WTC11 (cell line): ENCODE measurements at regions not wholly inside any gene's neighbourhood (a gene's known extent, or its start where the extent isn't known, plus 50 kb on each side); places are given as distances from the start of the nearest gene placed in this dataset.

Experiments used
- ATAC-seq: fragments of 200-7000 bp; cut with Tn5 transposase; 2 replicates; pipeline ENCODE4 v1.10.0; 2021; ENCODE audit warnings: mild to moderate bottlenecking, moderate library complexity
- CTCF ChIA-PET: fragments of 300-600 bp; sonication (Branson Sonifier 250); formaldehyde crosslinking; loops from one replicate; lab custom pipeline; 2021; ENCODE audit warnings: antibody characterized with exemption; lab: Charles Lee
- POLR2A ChIA-PET: fragments of 350-600 bp; sonication (Branson Sonifier 250); formaldehyde crosslinking; loops from one replicate; lab custom pipeline; 2021; ENCODE audit warnings: antibody characterized with exemption; lab: Charles Lee
- DNase-seq: peaks from one replicate; pipeline ENCODE4 v3.0.0; 2021; ENCODE audit warnings: low spot score
- H3K27ac Mint-ChIP-seq: 2 replicates; pipeline ENCODE4 v1.8.0; 2021; ENCODE audit warnings: mixed read lengths
- H3K27me3 Mint-ChIP-seq: 2 replicates; pipeline ENCODE4 v1.8.0; 2021; ENCODE audit warnings: low read depth, mild to moderate bottlenecking, moderate library complexity, mixed read lengths
- H3K36me3 Mint-ChIP-seq: 2 replicates; pipeline ENCODE4 v1.8.0; 2021; ENCODE audit warnings: mixed read lengths
- H3K4me1 Mint-ChIP-seq: 2 replicates; pipeline ENCODE4 v1.8.0; 2022; ENCODE audit warnings: mixed read lengths
- H3K4me3 Mint-ChIP-seq: 2 replicates; pipeline ENCODE4 v1.8.0; 2021; ENCODE audit warnings: mild to moderate bottlenecking, moderate library complexity, mixed read lengths
- H3K9me3 Mint-ChIP-seq: 2 replicates; pipeline ENCODE4 v1.8.0; 2021; ENCODE audit warnings: mixed read lengths
- CBFB ChIP-seq: sonication (generic); formaldehyde crosslinking; IDR thresholded peaks from 2 replicates; pipeline ENCODE4 v1.8.1; 2022; ENCODE audit warnings: mild to moderate bottlenecking, low read depth, missing genetic modification reagents
- CTCF ChIP-seq: fragments of 200-600 bp; IDR thresholded peaks from 2 replicates; pipeline ENCODE4 v1.8.0; 2022; ENCODE audit warnings: antibody characterized with exemption
- ELF4 ChIP-seq: sonication (generic); formaldehyde crosslinking; IDR thresholded peaks from 2 replicates; pipeline ENCODE4 v1.8.1; 2022; ENCODE audit warnings: low read depth, mild to moderate bottlenecking, moderate library complexity, missing genetic modification reagents
- ETV6 ChIP-seq: sonication (generic); formaldehyde crosslinking; IDR thresholded peaks from 2 replicates; pipeline ENCODE4 v1.8.1; 2022; ENCODE audit warnings: mild to moderate bottlenecking, missing genetic modification reagents
- GRHL2 ChIP-seq: fragments of 250-450 bp; sonication (Bioruptor Pico); IDR thresholded peaks from 2 replicates; pipeline ENCODE4 v1.8.0; 2022; ENCODE audit warnings: mild to moderate bottlenecking, moderate library complexity; ENCODE audit not compliant: insufficient replicate concordance, severe bottlenecking
- GTF2I ChIP-seq: fragments of 250-450 bp; sonication (Bioruptor Pico); conservative IDR thresholded peaks from 2 replicates; pipeline ENCODE4 v1.4.0; 2021; ENCODE audit warnings: mild to moderate bottlenecking
- IRF2 ChIP-seq: sonication (generic); formaldehyde crosslinking; IDR thresholded peaks from 2 replicates; pipeline ENCODE4 v1.8.0; 2022; ENCODE audit warnings: low read depth, missing genetic modification reagents, borderline replicate concordance
- KAT7 ChIP-seq: sonication (generic); formaldehyde crosslinking; IDR thresholded peaks from 2 replicates; pipeline ENCODE4 v1.8.1; 2023; ENCODE audit warnings: missing genetic modification reagents, mild to moderate bottlenecking, borderline replicate concordance
- NFATC4 ChIP-seq: fragments of 250-450 bp; sonication (Bioruptor Pico); IDR thresholded peaks from 2 replicates; pipeline ENCODE4 v1.9.0; 2021; ENCODE audit warnings: mild to moderate bottlenecking
- NR2C2 ChIP-seq: sonication (generic); formaldehyde crosslinking; IDR thresholded peaks from 2 replicates; pipeline ENCODE4 v1.8.0; 2022; ENCODE audit warnings: mild to moderate bottlenecking, missing genetic modification reagents
- NR3C1 ChIP-seq: sonication (generic); formaldehyde crosslinking; conservative IDR thresholded peaks from 2 replicates; pipeline ENCODE4 v1.8.1; 2023; ENCODE audit warnings: low read depth, mild to moderate bottlenecking, missing genetic modification reagents
- SMAD3 ChIP-seq: sonication (generic); formaldehyde crosslinking; IDR thresholded peaks from 2 replicates; pipeline ENCODE4 v1.8.0; 2022; ENCODE audit warnings: missing genetic modification reagents, mild to moderate bottlenecking, borderline replicate concordance
- ZNF121 ChIP-seq: sonication (generic); formaldehyde crosslinking; IDR thresholded peaks from 2 replicates; pipeline ENCODE4 v1.8.0; 2023; ENCODE audit warnings: missing genetic modification reagents
- ZNF232 ChIP-seq: sonication (generic); formaldehyde crosslinking; IDR thresholded peaks from 2 replicates; pipeline ENCODE4 v1.8.0; 2022; ENCODE audit warnings: mild to moderate bottlenecking, missing genetic modification reagents
- ZNF512 ChIP-seq: sonication (generic); formaldehyde crosslinking; IDR thresholded peaks from 2 replicates; pipeline ENCODE4 v1.8.1; 2022; ENCODE audit warnings: missing genetic modification reagents, borderline replicate concordance
- ZNF671 ChIP-seq: fragments of 250-450 bp; sonication (Bioruptor Pico); IDR thresholded peaks from 2 replicates; pipeline ENCODE4 v1.8.0; 2021; ENCODE audit warnings: mild to moderate bottlenecking
- TF ChIP-seq, protein P1 (sequence below): fragments of 250-450 bp; sonication (Bioruptor Pico); IDR thresholded peaks from 2 replicates; pipeline ENCODE4 v1.9.0; 2021; ENCODE audit warnings: moderate library complexity, mild to moderate bottlenecking, inconsistent platforms, borderline replicate concordance
- TF ChIP-seq, protein P2 (sequence below): sonication (generic); formaldehyde crosslinking; IDR thresholded peaks from 2 replicates; pipeline ENCODE4 v1.8.0; 2022; ENCODE audit warnings: mild to moderate bottlenecking, missing genetic modification reagents

GRCh38 chr5:119741691-119742090 is 112.3 kb downstream of the FAM170A start (continued):
- TF ChIP-seq KAT7 (CRISPR knock-in tag) (no peak), NFATC4 (CRISPR knock-in tag) (no peak)
- TF ChIP-seq, all 79 proteins: peak for 0

- Mint-ChIP-seq H3K9me3 (no peaks in the 10 kb centered on the region), H3K27me3 (no peaks in the 10 kb centered on the region), H3K27ac (no peak overlapping the region), H3K4me3 (no peak overlapping the region), H3K4me1 (0 out of 2 replicates have a peak, but pooled peaks cover 2% of the 10 kb centered on the region), H3K36me3 (no peaks in the 10 kb centered on the region)
- TF ChIP-seq, protein P1, sequence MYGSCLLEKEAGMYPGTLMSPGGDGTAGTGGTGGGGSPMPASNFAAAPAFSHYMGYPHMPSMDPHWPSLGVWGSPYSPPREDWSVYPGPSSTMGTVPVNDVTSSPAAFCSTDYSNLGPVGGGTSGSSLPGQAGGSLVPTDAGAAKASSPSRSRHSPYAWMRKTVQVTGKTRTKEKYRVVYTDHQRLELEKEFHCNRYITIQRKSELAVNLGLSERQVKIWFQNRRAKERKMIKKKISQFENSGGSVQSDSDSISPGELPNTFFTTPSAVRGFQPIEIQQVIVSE: no peak
- TF ChIP-seq ETV6 (CRISPR knock-in tag) (no peak), SMAD3 (CRISPR knock-in tag) (no peak), GTF2I (CRISPR knock-in tag) (no peak), CBFB (CRISPR knock-in tag) (no peak), GRHL2 (no peak), NR2C2 (no peak), NR3C1 (CRISPR knock-in tag) (no peak), ZNF232 (CRISPR knock-in tag) (no peak), IRF2 (CRISPR knock-in tag) (no peak), ZNF671 (no peak), ZNF121 (CRISPR knock-in tag) (no peak)
- TF ChIP-seq, protein P2, sequence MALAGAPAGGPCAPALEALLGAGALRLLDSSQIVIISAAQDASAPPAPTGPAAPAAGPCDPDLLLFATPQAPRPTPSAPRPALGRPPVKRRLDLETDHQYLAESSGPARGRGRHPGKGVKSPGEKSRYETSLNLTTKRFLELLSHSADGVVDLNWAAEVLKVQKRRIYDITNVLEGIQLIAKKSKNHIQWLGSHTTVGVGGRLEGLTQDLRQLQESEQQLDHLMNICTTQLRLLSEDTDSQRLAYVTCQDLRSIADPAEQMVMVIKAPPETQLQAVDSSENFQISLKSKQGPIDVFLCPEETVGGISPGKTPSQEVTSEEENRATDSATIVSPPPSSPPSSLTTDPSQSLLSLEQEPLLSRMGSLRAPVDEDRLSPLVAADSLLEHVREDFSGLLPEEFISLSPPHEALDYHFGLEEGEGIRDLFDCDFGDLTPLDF (CRISPR knock-in tag): no peak
- CTCF ChIA-PET: no interaction called here
- POLR2A ChIA-PET: no interaction called here
- no peak for ATAC-seq
- no peak for DNase-seq
Observed at GRCh38 chr5:119742311-119742710, 113.0 kb downstream of the FAM170A start.

DNA sequence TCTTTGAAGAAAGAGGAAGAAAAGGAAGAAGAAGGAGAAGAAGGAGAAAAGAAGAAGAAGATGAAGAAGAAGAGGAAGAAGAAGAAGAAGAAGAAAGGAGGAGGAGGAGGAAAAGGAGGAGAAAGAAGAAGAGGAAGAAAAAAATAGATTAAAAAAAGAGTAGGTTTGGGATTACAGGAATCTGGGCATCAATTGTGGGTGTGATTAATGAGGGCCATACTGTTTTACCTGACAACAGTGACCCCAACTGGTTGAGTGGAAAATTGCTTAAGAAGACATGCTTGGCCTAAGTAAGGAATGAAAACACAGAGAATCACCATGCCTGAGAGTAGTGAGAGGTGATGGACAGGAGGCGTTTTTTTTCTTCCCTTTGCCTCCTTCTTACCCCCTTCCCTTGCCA is 114.6 kb downstream of the FAM170A start:
- no peaks in the 10 kb centered on the region for H3K27me3 Mint-ChIP-seq
- peak; percentile 12 for DNase-seq

More for the DNA sequence above, 114.6 kb downstream of the FAM170A start:
- peak; percentile 43 for TF ChIP-seq CTCF
- no peak for TF ChIP-seq ELF4 (CRISPR knock-in tag)
- TF ChIP-seq ZNF512 (CRISPR knock-in tag): peak; percentile 98
- TF ChIP-seq, all 79 proteins: peak for 2
- Mint-ChIP-seq H3K36me3 (no peaks in the 10 kb centered on the region), H3K27ac (no peak overlapping the region), H3K9me3 (no peaks in the 10 kb centered on the region), H3K4me1 (0 out of 2 replicates have a peak, but pooled peaks cover 2% of the 10 kb centered on the region), H3K4me3 (no peak overlapping the region)
- peak; percentile 96 for ATAC-seq
- ChIA-PET POLR2A (no interaction called here), CTCF (no interaction called here)
